Liver (tissue), 3 donors: ENCODE measurements at regions not wholly inside any gene's neighbourhood (a gene's known extent, or its start where the extent isn't known, plus 50 kb on each side); places are given as distances from the start of the nearest gene placed in this dataset.
A peak's percentile ranks its signal among the peaks of the same experiment; 100 is the strongest.

ENCODE experiments used
- EGR1 ChIP-seq, 2 donors: IDR thresholded peaks; 2 replicates each; pipeline ENCODE4 v1.6.1; 2016 to 2018; ENCODE audit warnings: antibody characterized with exemption in 2 of 2, low read depth in 2 of 2
- HNF4G ChIP-seq: IDR thresholded peaks from 2 replicates; pipeline ENCODE4 v1.6.1; 2016; ENCODE audit warnings: antibody characterized with exemption
- NR2F2 ChIP-seq: IDR thresholded peaks from 2 replicates; pipeline ENCODE4 v1.6.1; 2016; ENCODE audit warnings: antibody characterized with exemption
- RAD21 ChIP-seq, 2 donors: IDR thresholded peaks; 2 replicates each; pipeline ENCODE4 v1.6.1; 2016; ENCODE audit warnings: antibody characterized with exemption in 2 of 2, mild to moderate bottlenecking in 2 of 2
- YY1 ChIP-seq: IDR thresholded peaks from 2 replicates; pipeline ENCODE4 v1.6.1; 2016; ENCODE audit warnings: antibody characterized with exemption, mild to moderate bottlenecking
- TF ChIP-seq, protein P1 (sequence below): fragments of 150-350 bp; IDR thresholded peaks from 2 replicates; pipeline ENCODE4 v1.5.1; 2017; ENCODE audit warnings: improper control_type of control experiment, low read depth, low read length; ENCODE audit not compliant: missing input control
- TF ChIP-seq, protein P2 (sequence below): IDR thresholded peaks from 2 replicates; pipeline ENCODE4 v1.6.1; 2016; ENCODE audit warnings: antibody characterized with exemption
- donor health status: healthy.
- donor health status: healthy.

DNA sequence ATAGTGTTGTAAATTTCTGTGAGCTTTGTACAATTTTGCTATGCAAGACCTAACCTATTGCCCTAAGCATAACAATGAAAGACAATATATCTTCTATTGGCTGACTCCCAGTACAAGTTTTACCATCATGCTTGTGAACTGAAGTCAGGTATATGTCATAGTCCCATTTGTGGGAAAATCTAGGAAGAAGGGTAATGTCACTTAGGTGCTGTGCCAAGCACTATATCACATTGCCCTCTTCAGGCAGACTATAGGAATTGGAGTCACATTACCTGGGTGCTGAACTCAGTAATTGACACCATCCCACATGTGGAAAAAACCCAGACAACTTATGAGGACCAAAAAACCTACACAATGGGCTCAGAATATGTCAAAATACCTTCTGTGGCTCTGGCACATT is 907.4 kb upstream of the AMELY start:
- TF ChIP-seq, protein P1, sequence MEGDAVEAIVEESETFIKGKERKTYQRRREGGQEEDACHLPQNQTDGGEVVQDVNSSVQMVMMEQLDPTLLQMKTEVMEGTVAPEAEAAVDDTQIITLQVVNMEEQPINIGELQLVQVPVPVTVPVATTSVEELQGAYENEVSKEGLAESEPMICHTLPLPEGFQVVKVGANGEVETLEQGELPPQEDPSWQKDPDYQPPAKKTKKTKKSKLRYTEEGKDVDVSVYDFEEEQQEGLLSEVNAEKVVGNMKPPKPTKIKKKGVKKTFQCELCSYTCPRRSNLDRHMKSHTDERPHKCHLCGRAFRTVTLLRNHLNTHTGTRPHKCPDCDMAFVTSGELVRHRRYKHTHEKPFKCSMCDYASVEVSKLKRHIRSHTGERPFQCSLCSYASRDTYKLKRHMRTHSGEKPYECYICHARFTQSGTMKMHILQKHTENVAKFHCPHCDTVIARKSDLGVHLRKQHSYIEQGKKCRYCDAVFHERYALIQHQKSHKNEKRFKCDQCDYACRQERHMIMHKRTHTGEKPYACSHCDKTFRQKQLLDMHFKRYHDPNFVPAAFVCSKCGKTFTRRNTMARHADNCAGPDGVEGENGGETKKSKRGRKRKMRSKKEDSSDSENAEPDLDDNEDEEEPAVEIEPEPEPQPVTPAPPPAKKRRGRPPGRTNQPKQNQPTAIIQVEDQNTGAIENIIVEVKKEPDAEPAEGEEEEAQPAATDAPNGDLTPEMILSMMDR = peak; percentile 23
- TF ChIP-seq, protein P2, sequence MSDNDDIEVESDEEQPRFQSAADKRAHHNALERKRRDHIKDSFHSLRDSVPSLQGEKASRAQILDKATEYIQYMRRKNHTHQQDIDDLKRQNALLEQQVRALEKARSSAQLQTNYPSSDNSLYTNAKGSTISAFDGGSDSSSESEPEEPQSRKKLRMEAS = no peak
- TF ChIP-seq YY1 (no peak), HNF4G (no peak), RAD21 (IDR thresholded peaks at IDR 0.05) (peak in 1 of 2 donors; percentile 74), EGR1 (IDR thresholded peaks at IDR 0.05; ENCODE audit: low read depth in 2 of 2) (no peak), NR2F2 (no peak)
